Mesenchymal stem cell (in vitro differentiated cells and primary cell): ENCODE measurements at regions not wholly inside any gene's neighbourhood (a gene's known extent, or its start where the extent isn't known, plus 50 kb on each side); places are given as distances from the start of the nearest gene placed in this dataset.

ENCODE experiments used
- DNase-seq: peaks from one replicate; pipeline ENCODE4 v3.0.0-alpha.2; 2013
- H2AFZ ChIP-seq: one replicate; pipeline ENCODE4 v1.6.1; 2013; ENCODE audit warnings: low read depth, mild to moderate bottlenecking, control low read depth, inconsistent platforms, low read length, moderate library complexity
- H2AK5ac ChIP-seq: 2 replicates; pipeline ENCODE4 v1.6.1; 2013; ENCODE audit warnings: low read length, moderate library complexity, mild to moderate bottlenecking, inconsistent platforms; ENCODE audit not compliant: severe bottlenecking
- H2BK120ac ChIP-seq: one replicate; pipeline ENCODE4 v1.6.1; 2013; ENCODE audit warnings: low read depth, mild to moderate bottlenecking, inconsistent platforms, low read length, moderate library complexity
- H2BK12ac ChIP-seq, 2 experiments: one replicate each; pipeline ENCODE4 v1.6.1; 2013; ENCODE audit warnings: inconsistent platforms in 2 of 2, low read length in 2 of 2, mild to moderate bottlenecking in 2 of 2, moderate library complexity in 2 of 2, control low read depth in 1 of 2
- H2BK15ac ChIP-seq: one replicate; pipeline ENCODE4 v1.6.1; 2013; ENCODE audit warnings: mild to moderate bottlenecking, low read depth, inconsistent platforms; ENCODE audit not compliant: poor library complexity, severe bottlenecking
- H2BK5ac ChIP-seq: 2 replicates; pipeline ENCODE4 v1.6.1; 2013; ENCODE audit warnings: low read depth, mild to moderate bottlenecking, low read length, control low read depth, inconsistent platforms; ENCODE audit not compliant: poor library complexity, severe bottlenecking
- H3K14ac ChIP-seq, 2 experiments: one replicate each; pipeline ENCODE4 v1.6.1; 2013; ENCODE audit warnings: inconsistent platforms in 2 of 2, low read length in 2 of 2, control low read depth in 1 of 2, mild to moderate bottlenecking in 1 of 2, moderate library complexity in 1 of 2
- H3K18ac ChIP-seq, 2 experiments: one replicate each; pipeline ENCODE4 v1.6.1; 2013; ENCODE audit warnings: inconsistent platforms in 2 of 2, low read length in 2 of 2, control low read depth in 1 of 2, low read depth in 1 of 2, mild to moderate bottlenecking in 1 of 2
- H3K23ac ChIP-seq, 2 experiments: one replicate each; pipeline ENCODE4 v1.6.1; 2013; ENCODE audit warnings: inconsistent platforms in 2 of 2, low read length in 2 of 2, mild to moderate bottlenecking in 2 of 2, moderate library complexity in 2 of 2, control low read depth in 1 of 2
- H3K27ac ChIP-seq: 2 replicates; pipeline ENCODE4 v1.5.1; 2013; ENCODE audit warnings: mild to moderate bottlenecking, moderate library complexity, low read length, control low read depth, inconsistent platforms; ENCODE audit not compliant: poor library complexity, severe bottlenecking
- H3K27me3 ChIP-seq, 2 experiments: 2 replicates each; pipeline versions ENCODE4 v1.6.1 to v1.7.0; 2013; ENCODE audit warnings: low read length in 2 of 2, mild to moderate bottlenecking in 2 of 2, moderate library complexity in 2 of 2, control low read depth in 1 of 2, inconsistent platforms in 1 of 2; ENCODE audit not compliant: control insufficient read depth in 1 of 2, insufficient read depth in 1 of 2
- H3K36me3 ChIP-seq, 2 experiments: 2 replicates each; pipeline versions ENCODE4 v1.6.1 to v1.7.0; 2013; ENCODE audit warnings: low read length in 2 of 2, control low read depth in 1 of 2, inconsistent platforms in 1 of 2, low read depth in 1 of 2, mild to moderate bottlenecking in 1 of 2; ENCODE audit not compliant: insufficient read depth in 2 of 2, control insufficient read depth in 1 of 2
- H3K4ac ChIP-seq, 2 experiments: one replicate each; pipeline ENCODE4 v1.6.1; 2013; ENCODE audit warnings: inconsistent platforms in 2 of 2, low read length in 2 of 2, mild to moderate bottlenecking in 2 of 2, moderate library complexity in 2 of 2, control low read depth in 1 of 2, low read depth in 1 of 2
- H3K4me1 ChIP-seq: 2 replicates; pipeline ENCODE4 v1.6.1; 2013; ENCODE audit warnings: low read depth, low read length, control low read depth; ENCODE audit not compliant: control insufficient read depth, insufficient read depth
- H3K4me2 ChIP-seq: 2 replicates; pipeline ENCODE4 v1.6.1; 2013; ENCODE audit warnings: low read length, mild to moderate bottlenecking, inconsistent platforms; ENCODE audit not compliant: poor library complexity, severe bottlenecking
- H3K4me3 ChIP-seq, 2 experiments: 2 replicates each; pipeline versions ENCODE4 v1.5.1 to v1.7.0; 2013; ENCODE audit warnings: low read length in 2 of 2, mild to moderate bottlenecking in 2 of 2, control low read depth in 1 of 2, low read depth in 1 of 2; ENCODE audit not compliant: insufficient read depth in 1 of 2
- H3K79me1 ChIP-seq: replicated peaks from 2 replicates; pipeline ENCODE4 v1.6.1; 2013; ENCODE audit warnings: mild to moderate bottlenecking, control low read depth, low read length, inconsistent platforms; ENCODE audit not compliant: poor library complexity, severe bottlenecking
- H3K9ac ChIP-seq: 2 replicates; pipeline ENCODE4 v1.7.0; 2013; ENCODE audit warnings: mild to moderate bottlenecking, low read length, moderate library complexity
- H3K9me3 ChIP-seq: 2 replicates; pipeline ENCODE4 v1.7.0; 2013; ENCODE audit warnings: mild to moderate bottlenecking, low read length; ENCODE audit not compliant: control insufficient read depth
- H4K8ac ChIP-seq: one replicate; pipeline ENCODE4 v1.6.1; 2013; ENCODE audit warnings: inconsistent platforms, mild to moderate bottlenecking, low read length, moderate library complexity
- H4K91ac ChIP-seq: one replicate; pipeline ENCODE4 v1.6.1; 2013; ENCODE audit warnings: mild to moderate bottlenecking, low read length, inconsistent platforms
- WGBS: methylation state at CpG from one replicate; pipeline ENCODE4 v1.1.7; 2013; ENCODE audit warnings: mixed read lengths; 5-methylcytosine and 5-hydroxymethylcytosine counted together

DNA sequence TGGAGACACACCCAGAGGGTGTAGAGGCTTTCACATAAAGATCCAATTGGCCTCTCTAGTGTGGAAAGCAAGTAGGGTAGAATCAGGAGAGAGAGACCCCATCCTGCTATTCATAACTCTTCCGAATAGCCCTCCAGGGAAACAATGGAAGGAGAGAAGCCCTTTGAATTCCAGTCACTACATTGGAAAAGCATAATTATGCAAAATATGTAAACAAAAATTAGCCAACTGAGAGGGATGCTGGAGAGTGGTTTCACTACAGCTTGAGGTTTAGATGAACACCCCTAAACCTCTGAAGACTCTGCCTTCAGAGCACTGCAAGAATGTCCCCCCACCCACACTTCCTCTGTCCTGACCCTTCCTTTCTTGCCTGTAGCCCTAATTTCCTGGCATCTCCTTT is 197.3 kb upstream of the ANKRD55 start:
- no peaks in the 10 kb centered on the region for H3K36me3 ChIP-seq
- no peak overlapping the region for H3K27ac ChIP-seq
- H4K8ac ChIP-seq, result no peak overlapping the region
- H3K27me3 ChIP-seq, result no peaks in the 10 kb centered on the region
- H3K18ac ChIP-seq, result no peak overlapping the region
- no peak overlapping the region for H3K4me3 ChIP-seq
- H3K14ac ChIP-seq, result no peak overlapping the region
- no peak overlapping the region for H2BK120ac ChIP-seq
- H2BK15ac ChIP-seq, result no peak overlapping the region
- H2BK5ac ChIP-seq, result no peak overlapping the region
- H2AFZ ChIP-seq, result no peak overlapping the region
- H3K9me3 ChIP-seq, result no peaks in the 10 kb centered on the region
- no peaks in the 10 kb centered on the region for H3K4me1 ChIP-seq
- H3K79me1 ChIP-seq, result no peaks in the 10 kb centered on the region
- H3K23ac ChIP-seq, result no peak overlapping the region
- no peak overlapping the region for H3K4ac ChIP-seq
- no peak overlapping the region for H4K91ac ChIP-seq
- no CpG with 5 or more reads among the region's 1 CpG for WGBS
- DNase-seq, result no peak
- no peak overlapping the region for H3K4me2 ChIP-seq
- H2AK5ac ChIP-seq, result no peak overlapping the region
- H3K9ac ChIP-seq, result no peak overlapping the region
- H2BK12ac ChIP-seq, result peak overlapping the region in 1 of 2 experiments; percentile 76

DNA sequence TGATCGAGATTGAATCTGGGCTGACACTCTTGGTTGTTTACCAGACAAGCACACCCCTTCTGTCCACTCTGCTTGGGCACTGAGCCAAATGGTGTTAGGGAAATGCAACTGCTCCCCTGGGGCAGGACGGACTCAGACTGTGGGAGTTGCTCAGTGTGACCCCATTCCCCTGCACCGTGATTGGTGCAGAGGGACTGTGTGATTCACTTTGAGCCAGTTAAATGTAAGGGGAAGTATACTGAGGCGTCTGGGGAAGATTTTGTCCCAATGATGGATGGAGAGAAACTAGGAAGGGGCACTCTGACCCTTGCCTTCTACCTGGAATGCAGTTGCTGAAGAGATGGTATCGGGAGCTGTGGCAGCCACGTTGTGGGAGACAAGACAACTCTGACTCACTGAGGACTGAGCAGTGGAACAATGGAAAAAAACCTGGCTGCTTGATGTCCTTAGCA is 196.0 kb upstream of the ANKRD55 start:
- no peaks in the 10 kb centered on the region for H3K36me3 ChIP-seq
- H3K4ac ChIP-seq, result peak overlapping the region in 1 of 2 experiments; percentile 40
- no peak overlapping the region for H2BK5ac ChIP-seq
- peak overlapping the region in 1 of 2 experiments; percentile 19 for H3K14ac ChIP-seq
- no peak overlapping the region for H3K4me3 ChIP-seq
- H2BK12ac ChIP-seq, result peak overlapping the region; percentile 25 to 61
- no peak overlapping the region for H4K91ac ChIP-seq
- no peak overlapping the region for H2AFZ ChIP-seq
- WGBS, result 80% methylated on average over 6 of the region's 6 CpGs
- no peak overlapping the region for H2BK15ac ChIP-seq
- peak; percentile 33 for DNase-seq
- no peak overlapping the region for H2BK120ac ChIP-seq
- no peak overlapping the region for H3K23ac ChIP-seq
- no peaks in the 10 kb centered on the region for H3K9me3 ChIP-seq
- no peaks in the 10 kb centered on the region for H3K27me3 ChIP-seq
- H3K4me2 ChIP-seq, result no peak overlapping the region
- H4K8ac ChIP-seq, result peak overlapping the region; percentile 73
- no peaks in the 10 kb centered on the region for H3K4me1 ChIP-seq
- no peak overlapping the region for H3K9ac ChIP-seq
- no peak overlapping the region for H3K27ac ChIP-seq
- no peaks in the 10 kb centered on the region for H3K79me1 ChIP-seq
- H3K18ac ChIP-seq, result peak overlapping the region in 1 of 2 experiments; percentile 28
- no peak overlapping the region for H2AK5ac ChIP-seq

DNA sequence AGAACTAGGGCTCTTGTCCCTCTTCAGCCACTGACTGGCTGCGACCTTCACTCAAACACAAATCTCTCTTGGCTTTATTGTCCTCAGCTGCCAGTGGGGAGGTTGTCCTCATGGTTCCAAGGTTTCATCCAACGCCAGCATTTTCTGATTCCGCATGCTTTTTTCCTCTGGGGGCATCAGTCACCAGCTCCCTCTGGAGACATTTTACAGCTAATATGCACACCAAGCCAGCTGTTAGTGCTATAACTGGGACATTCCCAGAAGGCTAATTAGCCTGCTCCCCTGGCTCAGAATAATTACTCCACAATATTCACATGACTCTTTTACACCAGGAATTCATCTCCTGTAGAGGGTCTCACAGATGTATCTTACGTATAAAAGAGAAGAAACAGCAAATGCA is 193.6 kb upstream of the ANKRD55 start:
- Histone ChIP-seq H2AK5ac (no peak overlapping the region), H3K27me3 (no peaks in the 10 kb centered on the region), H2AFZ (no peak overlapping the region), H3K4ac (no peak overlapping the region), H3K9me3 (peaks cover 3% of the 10 kb centered on the region), H3K23ac (no peak overlapping the region), H3K4me3 (no peak overlapping the region), H3K36me3 (no peaks in the 10 kb centered on the region), H3K4me2 (no peak overlapping the region), H3K27ac (no peak overlapping the region), H2BK5ac (no peak overlapping the region), H3K18ac (no peak overlapping the region), H2BK12ac (no peak overlapping the region), H3K9ac (no peak overlapping the region), H3K4me1 (no peaks in the 10 kb centered on the region), H3K14ac (no peak overlapping the region), H4K91ac (no peak overlapping the region), H3K79me1 (no peaks in the 10 kb centered on the region), H2BK15ac (no peak overlapping the region), H4K8ac (no peak overlapping the region), H2BK120ac (no peak overlapping the region)
- WGBS, result 83% methylated on average over 4 of the region's 4 CpGs
- DNase-seq, result no peak

DNA sequence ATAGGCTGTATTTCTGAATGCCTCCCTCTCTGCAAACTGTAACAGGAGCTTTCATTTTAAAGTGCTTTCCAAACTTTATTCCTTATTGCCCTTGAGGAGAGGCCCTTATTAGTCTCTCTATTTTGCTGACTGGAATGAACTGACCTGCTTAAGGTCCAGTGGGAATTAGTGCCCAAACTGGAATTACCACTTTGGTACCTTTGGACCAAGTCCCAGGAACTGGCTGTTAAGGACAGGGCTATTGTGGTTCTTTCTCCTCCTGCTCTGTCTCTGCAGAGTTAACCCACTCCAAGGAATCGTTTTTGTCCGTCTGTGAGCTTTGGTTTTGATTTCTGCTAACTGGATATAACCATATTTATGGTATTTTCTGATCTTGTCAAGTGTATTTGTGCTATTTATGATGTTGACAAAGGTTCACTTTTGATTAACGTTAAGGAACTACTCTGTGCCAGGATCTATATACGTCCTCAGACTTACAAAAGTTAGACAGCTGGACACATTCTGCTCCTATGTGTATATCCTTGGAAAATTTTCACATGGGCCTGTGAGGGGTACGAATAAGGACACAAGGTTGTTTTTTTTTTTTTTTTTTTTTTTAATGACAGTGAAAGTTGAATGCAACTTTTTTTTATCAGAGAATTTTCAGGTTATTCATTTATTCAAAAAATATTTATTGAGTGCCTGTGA is 189.1 kb upstream of the ANKRD55 start:
- no peak overlapping the region for H2BK5ac ChIP-seq
- no peak overlapping the region for H4K91ac ChIP-seq
- no peak overlapping the region for H3K18ac ChIP-seq
- H3K23ac ChIP-seq, result no peak overlapping the region
- H2BK15ac ChIP-seq, result no peak overlapping the region
- no peaks in the 10 kb centered on the region for H3K36me3 ChIP-seq
- H2BK120ac ChIP-seq, result no peak overlapping the region
- H3K27me3 ChIP-seq, result no peaks in the 10 kb centered on the region
- H3K4me2 ChIP-seq, result no peak overlapping the region
- no peak overlapping the region for H4K8ac ChIP-seq
- no peak overlapping the region for H3K9ac ChIP-seq
- H3K4me3 ChIP-seq, result no peak overlapping the region
- no peaks in the 10 kb centered on the region for H3K79me1 ChIP-seq
- DNase-seq, result no peak
- H3K27ac ChIP-seq, result no peak overlapping the region
- H2AK5ac ChIP-seq, result no peak overlapping the region
- no peak overlapping the region for H2AFZ ChIP-seq
- no peak overlapping the region for H2BK12ac ChIP-seq
- H3K9me3 ChIP-seq, result peaks cover 30% of the 10 kb centered on the region
- no peak overlapping the region for H3K4ac ChIP-seq
- H3K4me1 ChIP-seq, result no peaks in the 10 kb centered on the region
- WGBS, result 86% methylated on average over 3 of the region's 5 CpGs
- H3K14ac ChIP-seq, result no peak overlapping the region
